ENCODE measurements at regions not wholly inside any gene's neighbourhood (a gene's known extent, or its start where the extent isn't known, plus 50 kb on each side); places are given as distances from the start of the nearest gene placed in this dataset.

GRCh38 chr1:199194862-199195261 is 556.0 kb downstream of the PTPRC start:
- DNase-seq, result no peak
- 90 to 95% (median 94%) methylated on average over 7 of the region's 7 CpGs for WGBS, 3 donors
- FAIRE-seq, result no peak
- Histone ChIP-seq H3K4me1 (ENCODE audit: control insufficient read depth in 3 of 3, insufficient read depth in 2 of 3, low read depth in 1 of 3, low read length in 2 of 3) (no peaks in the 10 kb centered on the region), H3K9me3 (ENCODE audit: control insufficient read depth in 2 of 2, insufficient read depth in 1 of 2, low read depth in 1 of 2, low read length in 1 of 2) (no peaks in the 10 kb centered on the region), H3K27me3 (ENCODE audit: control insufficient read depth in 3 of 3, insufficient read depth in 3 of 3, low read length in 3 of 3) (no peaks in the 10 kb centered on the region), H3K36me3 (ENCODE audit: control insufficient read depth in 3 of 3, insufficient read depth in 2 of 3, low read depth in 1 of 3, low read length in 3 of 3) (no peaks in the 10 kb centered on the region), H3K4me3 (ENCODE audit: low read depth in 1 of 3, low read length in 3 of 3) (no peak overlapping the region), H3K27ac (ENCODE audit: low read depth in 1 of 3, low read length in 2 of 3) (no peak overlapping the region)

- 95 to 100% (median 97%) methylated on average over 2 of the region's 2 CpGs for WGBS, 3 donors
- Histone ChIP-seq H3K36me3 (ENCODE audit: control insufficient read depth in 3 of 3, insufficient read depth in 2 of 3, low read depth in 1 of 3, low read length in 3 of 3) (no peaks in the 10 kb centered on the region), H3K4me1 (ENCODE audit: control insufficient read depth in 3 of 3, insufficient read depth in 2 of 3, low read depth in 1 of 3, low read length in 2 of 3) (no peaks in the 10 kb centered on the region), H3K4me3 (ENCODE audit: low read depth in 1 of 3, low read length in 3 of 3) (no peak overlapping the region), H3K9me3 (ENCODE audit: control insufficient read depth in 2 of 2, insufficient read depth in 1 of 2, low read depth in 1 of 2, low read length in 1 of 2) (no peaks in the 10 kb centered on the region), H3K27ac (ENCODE audit: low read depth in 1 of 3, low read length in 2 of 3) (no peak overlapping the region), H3K27me3 (ENCODE audit: control insufficient read depth in 3 of 3, insufficient read depth in 3 of 3, low read length in 3 of 3) (no peaks in the 10 kb centered on the region)
- FAIRE-seq (no peak), DNase-seq (no peak)
Measured at GRCh38 chr1:199197695-199198094, 558.9 kb downstream of the PTPRC start.

- H3K4me3 ChIP-seq (ENCODE audit: low read depth in 1 of 3, low read length in 3 of 3), result no peak overlapping the region
- FAIRE-seq (no peak), DNase-seq (no peak)
- no peaks in the 10 kb centered on the region for H3K9me3 ChIP-seq (ENCODE audit: control insufficient read depth in 2 of 2, insufficient read depth in 1 of 2, low read depth in 1 of 2, low read length in 1 of 2)
- no peak overlapping the region for H3K27ac ChIP-seq (ENCODE audit: low read depth in 1 of 3, low read length in 2 of 3)
- WGBS, 3 donors, result 39 to 47% (median 45%) methylated on average over 3 of the region's 3 CpGs
- no peaks in the 10 kb centered on the region for H3K36me3 ChIP-seq (ENCODE audit: control insufficient read depth in 3 of 3, insufficient read depth in 2 of 3, low read depth in 1 of 3, low read length in 3 of 3)
- no peaks in the 10 kb centered on the region for H3K4me1 ChIP-seq (ENCODE audit: control insufficient read depth in 3 of 3, insufficient read depth in 2 of 3, low read depth in 1 of 3, low read length in 2 of 3)
- H3K27me3 ChIP-seq (ENCODE audit: control insufficient read depth in 3 of 3, insufficient read depth in 3 of 3, low read length in 3 of 3), result no peaks in the 10 kb centered on the region
Measured at GRCh38 chr1:199202331-199202730, 563.5 kb downstream of the PTPRC start.

- WGBS, 3 donors, result 69 to 74% (median 72%) methylated on average over 3 of the region's 3 CpGs
- Histone ChIP-seq H3K27ac (ENCODE audit: low read depth in 1 of 3, low read length in 2 of 3) (no peak overlapping the region), H3K27me3 (ENCODE audit: control insufficient read depth in 3 of 3, insufficient read depth in 3 of 3, low read length in 3 of 3) (no peaks in the 10 kb centered on the region), H3K36me3 (ENCODE audit: control insufficient read depth in 3 of 3, insufficient read depth in 2 of 3, low read depth in 1 of 3, low read length in 3 of 3) (no peaks in the 10 kb centered on the region), H3K4me3 (ENCODE audit: low read depth in 1 of 3, low read length in 3 of 3) (no peak overlapping the region), H3K9me3 (ENCODE audit: control insufficient read depth in 2 of 2, insufficient read depth in 1 of 2, low read depth in 1 of 2, low read length in 1 of 2) (no peaks in the 10 kb centered on the region), H3K4me1 (ENCODE audit: control insufficient read depth in 3 of 3, insufficient read depth in 2 of 3, low read depth in 1 of 3, low read length in 2 of 3) (no peaks in the 10 kb centered on the region)
- DNase-seq, result no peak
- no peak for FAIRE-seq
Measured at GRCh38 chr1:199204231-199204630, 565.4 kb downstream of the PTPRC start.

- 57 to 71% (median 62%) methylated on average over 6 of the region's 6 CpGs for WGBS, 3 donors
- Histone ChIP-seq H3K9me3 (ENCODE audit: control insufficient read depth in 2 of 2, insufficient read depth in 1 of 2, low read depth in 1 of 2, low read length in 1 of 2) (no peaks in the 10 kb centered on the region), H3K4me1 (ENCODE audit: control insufficient read depth in 3 of 3, insufficient read depth in 2 of 3, low read depth in 1 of 3, low read length in 2 of 3) (no peaks in the 10 kb centered on the region), H3K27me3 (ENCODE audit: control insufficient read depth in 3 of 3, insufficient read depth in 3 of 3, low read length in 3 of 3) (no peaks in the 10 kb centered on the region), H3K36me3 (ENCODE audit: control insufficient read depth in 3 of 3, insufficient read depth in 2 of 3, low read depth in 1 of 3, low read length in 3 of 3) (no peaks in the 10 kb centered on the region), H3K27ac (ENCODE audit: low read depth in 1 of 3, low read length in 2 of 3) (no peak overlapping the region), H3K4me3 (ENCODE audit: low read depth in 1 of 3, low read length in 3 of 3) (no peak overlapping the region)
- DNase-seq (no peak), FAIRE-seq (no peak)
Measured at GRCh38 chr1:199205740-199206441, 567.1 kb downstream of the PTPRC start.

GRCh38 chr1:199208847-199209246 is 570.0 kb downstream of the PTPRC start:
- no peak for DNase-seq
- Histone ChIP-seq H3K9me3 (ENCODE audit: control insufficient read depth in 2 of 2, insufficient read depth in 1 of 2, low read depth in 1 of 2, low read length in 1 of 2) (no peaks in the 10 kb centered on the region), H3K27me3 (ENCODE audit: control insufficient read depth in 3 of 3, insufficient read depth in 3 of 3, low read length in 3 of 3) (no peaks in the 10 kb centered on the region), H3K27ac (ENCODE audit: low read depth in 1 of 3, low read length in 2 of 3) (no peak overlapping the region), H3K4me3 (ENCODE audit: low read depth in 1 of 3, low read length in 3 of 3) (no peak overlapping the region), H3K4me1 (ENCODE audit: control insufficient read depth in 3 of 3, insufficient read depth in 2 of 3, low read depth in 1 of 3, low read length in 2 of 3) (no peaks in the 10 kb centered on the region), H3K36me3 (ENCODE audit: control insufficient read depth in 3 of 3, insufficient read depth in 2 of 3, low read depth in 1 of 3, low read length in 3 of 3) (no peaks in the 10 kb centered on the region)
- FAIRE-seq, result no peak

GRCh38 chr1:199218065-199218464 is 579.2 kb downstream of the PTPRC start:
- no peaks in the 10 kb centered on the region for H3K4me1 ChIP-seq (ENCODE audit: control insufficient read depth in 3 of 3, insufficient read depth in 2 of 3, low read depth in 1 of 3, low read length in 2 of 3)

GRCh38 chr1:199218533-199218932 is 579.7 kb downstream of the PTPRC start:
- no peak for FAIRE-seq
- H3K4me1 ChIP-seq (ENCODE audit: control insufficient read depth in 3 of 3, insufficient read depth in 2 of 3, low read depth in 1 of 3, low read length in 2 of 3), result no peaks in the 10 kb centered on the region
- H3K27me3 ChIP-seq (ENCODE audit: control insufficient read depth in 3 of 3, insufficient read depth in 3 of 3, low read length in 3 of 3), result no peaks in the 10 kb centered on the region
- no peak for DNase-seq
- H3K4me3 ChIP-seq (ENCODE audit: low read depth in 1 of 3, low read length in 3 of 3), result no peak overlapping the region
- no peak overlapping the region for H3K27ac ChIP-seq (ENCODE audit: low read depth in 1 of 3, low read length in 2 of 3)
- WGBS, 3 donors, result 39 to 69% (median 61%) methylated on average over 2 of the region's 2 CpGs
- no peaks in the 10 kb centered on the region for H3K36me3 ChIP-seq (ENCODE audit: control insufficient read depth in 3 of 3, insufficient read depth in 2 of 3, low read depth in 1 of 3, low read length in 3 of 3)
- no peaks in the 10 kb centered on the region for H3K9me3 ChIP-seq (ENCODE audit: control insufficient read depth in 2 of 2, insufficient read depth in 1 of 2, low read depth in 1 of 2, low read length in 1 of 2)

More at GRCh38 chr1:199218065-199218464, 579.2 kb downstream of the PTPRC start:
- Histone ChIP-seq H3K36me3 (ENCODE audit: control insufficient read depth in 3 of 3, insufficient read depth in 2 of 3, low read depth in 1 of 3, low read length in 3 of 3) (no peaks in the 10 kb centered on the region), H3K27ac (ENCODE audit: low read depth in 1 of 3, low read length in 2 of 3) (no peak overlapping the region), H3K9me3 (ENCODE audit: control insufficient read depth in 2 of 2, insufficient read depth in 1 of 2, low read depth in 1 of 2, low read length in 1 of 2) (no peaks in the 10 kb centered on the region), H3K4me3 (ENCODE audit: low read depth in 1 of 3, low read length in 3 of 3) (no peak overlapping the region), H3K27me3 (ENCODE audit: control insufficient read depth in 3 of 3, insufficient read depth in 3 of 3, low read length in 3 of 3) (no peaks in the 10 kb centered on the region)
- DNase-seq (no peak), FAIRE-seq (no peak)
- WGBS, 3 donors, result 67 to 84% (median 68%) methylated on average over 2 of the region's 2 CpGs

GRCh38 chr1:199220031-199220430 is 581.2 kb downstream of the PTPRC start:
- Histone ChIP-seq H3K9me3 (ENCODE audit: control insufficient read depth in 2 of 2, insufficient read depth in 1 of 2, low read depth in 1 of 2, low read length in 1 of 2) (no peaks in the 10 kb centered on the region), H3K4me1 (ENCODE audit: control insufficient read depth in 3 of 3, insufficient read depth in 2 of 3, low read depth in 1 of 3, low read length in 2 of 3) (no peaks in the 10 kb centered on the region), H3K36me3 (ENCODE audit: control insufficient read depth in 3 of 3, insufficient read depth in 2 of 3, low read depth in 1 of 3, low read length in 3 of 3) (no peaks in the 10 kb centered on the region), H3K27me3 (ENCODE audit: control insufficient read depth in 3 of 3, insufficient read depth in 3 of 3, low read length in 3 of 3) (no peaks in the 10 kb centered on the region), H3K4me3 (ENCODE audit: low read depth in 1 of 3, low read length in 3 of 3) (no peak overlapping the region), H3K27ac (ENCODE audit: low read depth in 1 of 3, low read length in 2 of 3) (no peak overlapping the region)
- FAIRE-seq (no peak), DNase-seq (no peak)
- 65 to 74% (median 66%) methylated on average over 2 of the region's 2 CpGs for WGBS, 3 donors
